OCI-LY7 (cell line): ENCODE measurements at regions not wholly inside any gene's neighbourhood (a gene's known extent, or its start where the extent isn't known, plus 50 kb on each side); places are given as distances from the start of the nearest gene placed in this dataset.

Experiments
- BruUV-seq: library from RNA; stranded (reverse); fragments of 400-500 nt; replicated peaks from 2 replicates; lab custom pipeline; 2021; lab: Mats Ljungman, UMichigan
- CTCF ChIA-PET: fragments of 300-600 bp; sonication (Branson Sonifier 250); formaldehyde crosslinking; loops from one replicate; lab custom pipeline; 2022; ENCODE audit warnings: antibody characterized with exemption; ENCODE audit not compliant: unreplicated experiment; lab: Charles Lee
- POLR2A ChIA-PET: fragments of 300-600 bp; sonication (Branson Sonifier 250); formaldehyde crosslinking; loops from one replicate; lab custom pipeline; 2022; ENCODE audit warnings: antibody characterized with exemption; lab: Charles Lee
- DNase-seq: peaks from one replicate; pipeline ENCODE4 v3.0.0-alpha.2; 2015; ENCODE audit warnings: low spot score
- H2AFZ ChIP-seq: fragments of 200-600 bp; sonication (generic), shearing (Covaris generic); 2 replicates; pipeline ENCODE4 v1.6.1; 2014; ENCODE audit warnings: mild to moderate bottlenecking, antibody characterized with exemption, low read length, moderate library complexity
- H3K27ac ChIP-seq: fragments of 200-600 bp; sonication (generic); 2 replicates; pipeline ENCODE4 v1.5.1; 2014; ENCODE audit warnings: mixed run types, low read depth, mild to moderate bottlenecking, moderate library complexity, low read length, inconsistent platforms; ENCODE audit not compliant: poor library complexity, severe bottlenecking
- H3K36me3 ChIP-seq: fragments of 200-600 bp; sonication (generic); 2 replicates; pipeline ENCODE4 v1.6.1; 2014; ENCODE audit warnings: mild to moderate bottlenecking, antibody characterized with exemption, low read length, moderate library complexity, mixed read lengths; ENCODE audit not compliant: insufficient read depth
- H3K4me1 ChIP-seq: fragments of 200-600 bp; sonication (generic); 2 replicates; pipeline ENCODE4 v1.5.1; 2014; ENCODE audit warnings: mild to moderate bottlenecking, low read length; ENCODE audit not compliant: insufficient read depth, poor library complexity, severe bottlenecking
- H3K4me2 ChIP-seq: fragments of 200-600 bp; sonication (generic); 2 replicates; pipeline ENCODE4 v1.6.1; 2014; ENCODE audit warnings: mild to moderate bottlenecking, low read length
- H3K4me3 ChIP-seq: fragments of 200-600 bp; sonication (generic); 2 replicates; pipeline ENCODE4 v1.5.1; 2014; ENCODE audit warnings: mild to moderate bottlenecking, low read depth, low read length; ENCODE audit not compliant: poor library complexity, severe bottlenecking
- H3K79me2 ChIP-seq: fragments of 200-600 bp; sonication (generic); 2 replicates; pipeline ENCODE4 v1.6.1; 2016; ENCODE audit warnings: low read depth, mild to moderate bottlenecking, low read length, moderate library complexity, mixed read lengths; ENCODE audit not compliant: insufficient read depth
- H3K9me2 ChIP-seq: fragments of 200-600 bp; sonication (generic); 2 replicates; pipeline ENCODE4 v1.6.1; 2016; ENCODE audit warnings: mild to moderate bottlenecking, low read length, mixed read lengths; ENCODE audit not compliant: insufficient read depth
- H3K9me3 ChIP-seq: fragments of 200-600 bp; sonication (generic); 2 replicates; pipeline ENCODE4 v1.6.1; 2014; ENCODE audit warnings: mild to moderate bottlenecking, mixed run types, low read length, mixed read lengths
- H4K20me1 ChIP-seq: fragments of 200-600 bp; sonication (generic); 2 replicates; pipeline ENCODE4 v1.6.1; 2014; ENCODE audit warnings: mild to moderate bottlenecking, antibody characterized with exemption, low read length, moderate library complexity, mixed read lengths; ENCODE audit not compliant: insufficient read depth
- EZH2phosphoT487 ChIP-seq: fragments of 200-600 bp; sonication (generic); IDR thresholded peaks from 2 replicates; pipeline ENCODE4 v1.6.1; 2018; ENCODE audit warnings: low read depth, borderline replicate concordance, mild to moderate bottlenecking, mixed run types, antibody characterized with exemption, low read length, moderate library complexity, mixed read lengths
- intact Hi-C: fragments of 100-400 bp; cut with micrococcal nuclease; formaldehyde crosslinking; loops from one replicate; pipeline ENCODE4 v1.10.0; 2022; ENCODE audit not compliant: unreplicated experiment
- TF ChIP-seq, protein P1 (sequence below): fragments of 200-600 bp; sonication (generic); conservative IDR thresholded peaks from 2 replicates; pipeline ENCODE4 v1.5.1; 2014; ENCODE audit warnings: mild to moderate bottlenecking, antibody characterized with exemption, low read length, moderate library complexity, mixed read lengths

- H3K4me1 ChIP-seq, result no peaks in the 10 kb centered on the region
- no TSS peak for BruUV-seq
- no peak overlapping the region for H3K4me3 ChIP-seq
- no peak for TF ChIP-seq EZH2phosphoT487
- TF ChIP-seq, protein P1, sequence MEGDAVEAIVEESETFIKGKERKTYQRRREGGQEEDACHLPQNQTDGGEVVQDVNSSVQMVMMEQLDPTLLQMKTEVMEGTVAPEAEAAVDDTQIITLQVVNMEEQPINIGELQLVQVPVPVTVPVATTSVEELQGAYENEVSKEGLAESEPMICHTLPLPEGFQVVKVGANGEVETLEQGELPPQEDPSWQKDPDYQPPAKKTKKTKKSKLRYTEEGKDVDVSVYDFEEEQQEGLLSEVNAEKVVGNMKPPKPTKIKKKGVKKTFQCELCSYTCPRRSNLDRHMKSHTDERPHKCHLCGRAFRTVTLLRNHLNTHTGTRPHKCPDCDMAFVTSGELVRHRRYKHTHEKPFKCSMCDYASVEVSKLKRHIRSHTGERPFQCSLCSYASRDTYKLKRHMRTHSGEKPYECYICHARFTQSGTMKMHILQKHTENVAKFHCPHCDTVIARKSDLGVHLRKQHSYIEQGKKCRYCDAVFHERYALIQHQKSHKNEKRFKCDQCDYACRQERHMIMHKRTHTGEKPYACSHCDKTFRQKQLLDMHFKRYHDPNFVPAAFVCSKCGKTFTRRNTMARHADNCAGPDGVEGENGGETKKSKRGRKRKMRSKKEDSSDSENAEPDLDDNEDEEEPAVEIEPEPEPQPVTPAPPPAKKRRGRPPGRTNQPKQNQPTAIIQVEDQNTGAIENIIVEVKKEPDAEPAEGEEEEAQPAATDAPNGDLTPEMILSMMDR, result no peak
- no peaks in the 10 kb centered on the region for H3K79me2 ChIP-seq
- ChIA-PET CTCF (no interaction called here), POLR2A (interaction anchor here (0.8 kb wide), 1 partner anchor 10 kb away, joined by 3 read pairs; no protein-coding TSS in a partner anchor)
- H3K9me2 ChIP-seq, result no peaks in the 10 kb centered on the region
- H3K36me3 ChIP-seq, result no peaks in the 10 kb centered on the region
- intact Hi-C loops, result no loop called here
- DNase-seq, result peak; percentile 21
- no peaks in the 10 kb centered on the region for H3K9me3 ChIP-seq
- H3K4me2 ChIP-seq, result peak overlapping the region; percentile 46; the same call in 1 of the 2 replicates
- no peaks in the 10 kb centered on the region for H4K20me1 ChIP-seq
- peak overlapping the region; percentile 49; the same call in 1 of the 2 replicates for H2AFZ ChIP-seq
- no peak overlapping the region for H3K27ac ChIP-seq
These were observed 810.1 kb upstream of the POU3F3 start for GRCh38 chr2:104043864-104044263.

DNA sequence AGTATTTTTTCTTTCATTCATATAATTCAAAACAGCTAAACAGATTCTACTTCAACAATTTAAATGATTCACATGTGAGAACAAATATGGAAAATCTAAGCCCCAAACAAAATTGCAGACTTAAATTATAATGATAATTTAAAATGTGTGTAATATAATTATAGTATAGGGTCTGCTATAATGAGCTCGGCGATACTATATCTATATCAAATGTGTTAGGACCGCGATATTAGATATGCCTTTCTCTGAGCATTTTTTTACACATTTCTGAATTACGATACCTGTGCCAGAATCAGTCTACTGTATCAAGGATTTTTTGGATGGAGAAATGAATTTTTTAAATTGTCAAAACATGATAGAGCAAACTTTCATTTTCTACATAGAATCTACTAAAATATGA lies 808.8 kb upstream of the POU3F3 start:
- no TSS peak for BruUV-seq

GRCh38 chr2:104046466-104046865 lies 807.4 kb upstream of the POU3F3 start:
- POLR2A ChIA-PET, result no interaction called here
- TF ChIP-seq EZH2phosphoT487, result no peak
- TF ChIP-seq, protein P1, result no peak

More for the DNA sequence above, 808.8 kb upstream of the POU3F3 start:
- no peaks in the 10 kb centered on the region for H3K4me1 ChIP-seq
- no peak overlapping the region for H2AFZ ChIP-seq
- H3K36me3 ChIP-seq, result no peaks in the 10 kb centered on the region
- intact Hi-C loops, result no loop called here
- no peak overlapping the region for H3K27ac ChIP-seq
- ChIA-PET CTCF (no interaction called here), POLR2A (interaction anchor here (0.7 kb wide), 1 partner anchor 495 kb away, joined by 3 read pairs; no protein-coding TSS in a partner anchor)
- H4K20me1 ChIP-seq, result no peaks in the 10 kb centered on the region
- H3K79me2 ChIP-seq, result no peaks in the 10 kb centered on the region
- H3K4me3 ChIP-seq, result no peak overlapping the region
- H3K9me3 ChIP-seq, result no peaks in the 10 kb centered on the region
- no peak overlapping the region for H3K4me2 ChIP-seq
- H3K9me2 ChIP-seq, result no peaks in the 10 kb centered on the region
- no peak for TF ChIP-seq EZH2phosphoT487
- TF ChIP-seq, protein P1, result no peak
- DNase-seq, result no peak

More at GRCh38 chr2:104046466-104046865, 807.4 kb upstream of the POU3F3 start:
- no peaks in the 10 kb centered on the region for H3K9me3 ChIP-seq
- no peaks in the 10 kb centered on the region for H3K4me1 ChIP-seq
- no peaks in the 10 kb centered on the region for H3K79me2 ChIP-seq
- no peak for DNase-seq
- no peaks in the 10 kb centered on the region for H3K36me3 ChIP-seq
- H3K9me2 ChIP-seq, result no peaks in the 10 kb centered on the region
- no peak overlapping the region; the same call in 1 of the 2 replicates for H3K4me2 ChIP-seq
- no peak overlapping the region for H3K27ac ChIP-seq
- no peaks in the 10 kb centered on the region for H4K20me1 ChIP-seq
- no peak overlapping the region for H3K4me3 ChIP-seq
- H2AFZ ChIP-seq, result no peak overlapping the region
- no TSS peak for BruUV-seq
- intact Hi-C loops, result no loop called here
- CTCF ChIA-PET, result no interaction called here
